HG03354 (cell line): ENCODE measurements at regions not wholly inside any gene's neighbourhood (a gene's known extent, or its start where the extent isn't known, plus 50 kb on each side); places are given as distances from the start of the nearest gene placed in this dataset.
A peak's percentile ranks its signal among the peaks of the same experiment; 100 is the strongest.

Source experiments
- ATAC-seq: cut with Tn5 transposase; IDR thresholded peaks from one replicate; pipeline ENCODE4 v1.9.1; 2021; ENCODE audit warnings: mild to moderate bottlenecking; ENCODE audit not compliant: unreplicated experiment, poor library complexity, severe bottlenecking

DNA sequence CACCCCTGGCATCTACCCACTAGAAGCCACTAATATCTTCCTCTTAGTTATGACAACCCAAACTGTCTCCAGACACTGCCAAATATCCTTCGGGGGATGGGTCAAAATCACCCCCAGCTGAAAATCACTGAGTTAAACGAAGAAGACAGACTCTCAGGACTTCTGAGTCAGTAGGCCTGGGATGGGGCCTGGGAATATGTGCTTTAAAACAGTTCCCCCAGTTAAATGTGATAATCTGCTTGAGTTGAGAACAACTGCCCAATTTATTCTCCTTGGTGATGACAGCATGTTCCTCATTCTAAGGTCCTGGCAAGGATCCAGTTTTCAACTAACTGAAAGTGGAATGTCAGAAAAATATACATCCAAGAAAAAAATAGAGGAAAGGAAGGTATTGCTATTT is 52.4 kb downstream of the CBLL2 start:
- no peak for ATAC-seq

DNA sequence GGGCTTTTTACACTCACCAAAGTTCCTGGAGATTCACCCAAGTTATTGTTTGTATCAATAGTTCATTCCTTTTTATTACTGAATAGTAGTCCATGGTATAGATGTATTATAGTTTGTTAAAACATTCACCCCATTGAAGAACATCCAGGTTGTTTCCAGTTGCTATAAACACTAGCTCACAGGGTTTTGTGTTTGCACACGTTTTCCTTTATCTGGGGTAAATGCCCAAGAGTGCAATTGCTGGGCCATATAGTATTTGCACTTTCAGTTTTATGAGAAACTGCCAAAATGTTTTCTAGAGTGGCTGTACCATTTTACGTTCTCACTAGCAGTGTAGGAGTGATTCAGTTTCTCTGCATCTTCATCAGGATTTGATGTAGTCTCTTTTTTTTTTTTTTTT is 57.1 kb downstream of the CBLL2 start:
- no peak for ATAC-seq

DNA sequence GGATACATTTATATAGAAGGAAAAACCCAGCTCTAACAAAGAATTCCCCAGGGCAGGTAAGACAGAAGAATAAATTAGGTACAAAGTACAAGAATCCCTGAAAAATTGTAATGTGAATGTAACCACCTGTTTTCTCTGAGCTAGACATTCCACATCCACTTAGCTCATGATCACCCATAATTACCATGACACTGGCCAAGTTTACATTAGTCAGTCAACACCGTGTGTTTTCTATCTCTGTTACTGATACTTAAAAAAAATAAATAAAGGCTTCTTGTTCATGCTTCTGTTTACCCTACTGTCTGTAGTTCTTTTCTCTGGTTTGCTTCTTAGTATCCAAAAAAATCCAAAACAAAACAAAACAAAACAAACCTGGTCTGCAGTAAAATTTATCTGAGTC is 66.0 kb downstream of the CBLL2 start:
- ATAC-seq, result no peak

DNA sequence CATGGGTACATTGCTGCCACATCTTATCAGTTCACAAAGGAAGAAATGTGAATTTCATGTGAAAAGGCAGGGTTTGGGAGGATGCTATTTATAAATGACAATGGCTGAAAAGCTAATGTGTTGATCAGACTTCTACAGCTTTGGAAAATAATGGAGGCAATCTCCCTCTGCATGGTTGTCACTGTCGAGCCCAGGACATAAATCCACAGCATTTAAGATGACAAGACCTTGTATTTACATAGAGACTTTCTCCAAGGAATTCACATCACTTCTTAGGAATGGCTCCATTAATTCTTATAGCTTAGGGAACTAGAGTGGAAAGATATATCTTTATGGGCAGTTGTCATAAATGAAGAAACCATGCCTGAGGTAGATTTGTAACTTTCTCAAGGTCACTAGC is 66.7 kb downstream of the CBLL2 start:
- no peak for ATAC-seq

DNA sequence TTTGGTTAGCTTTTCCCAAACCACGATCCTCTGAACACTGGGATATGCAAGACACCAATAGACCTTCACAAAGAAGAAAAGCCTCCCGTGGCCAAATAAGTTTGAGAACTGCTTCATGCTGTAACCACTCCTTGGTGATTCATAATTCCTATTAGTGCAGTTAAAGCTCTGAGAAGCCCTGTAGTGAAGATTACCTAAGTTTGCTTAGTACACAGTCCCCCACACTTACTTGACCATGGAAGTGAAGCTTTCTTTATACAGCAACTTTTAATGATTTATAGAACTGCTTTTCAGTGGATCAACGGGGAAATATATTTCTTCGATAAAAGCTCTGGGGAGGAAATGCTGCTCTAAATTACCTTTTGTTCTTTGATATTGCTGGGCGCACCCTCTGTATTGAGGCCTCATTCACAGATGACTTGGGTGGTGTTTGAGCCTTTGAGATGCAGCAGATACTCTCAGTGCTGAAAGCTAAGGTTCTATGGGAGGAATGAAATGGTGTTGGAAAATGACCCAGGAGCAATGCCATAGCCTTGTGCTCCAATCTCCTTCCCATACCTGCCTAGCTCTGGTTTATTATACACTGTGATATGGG is 67.4 kb downstream of the CBLL2 start:
- ATAC-seq, result no peak

GRCh38 chrX:22343192-22343591 is 70.5 kb downstream of the CBLL2 start:
- no peak for ATAC-seq

DNA sequence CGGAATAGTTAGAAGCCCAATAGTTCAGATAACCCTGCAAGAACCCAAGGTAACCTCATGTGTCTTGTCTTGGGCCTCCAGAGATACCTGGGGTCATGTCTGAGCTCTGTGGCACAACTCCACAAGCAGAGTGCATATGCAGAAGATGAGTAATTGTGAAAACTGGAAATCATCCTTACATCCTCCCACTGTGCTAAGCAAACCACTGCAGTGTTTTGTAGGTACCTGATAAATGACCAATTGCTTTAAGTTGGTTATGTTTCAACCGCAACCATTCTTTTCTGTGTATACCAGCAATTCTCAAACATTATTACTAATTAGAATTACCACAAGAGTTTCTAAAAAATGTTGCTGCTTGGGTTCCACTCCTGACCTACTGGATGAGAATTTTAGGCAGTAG is 73.2 kb downstream of the CBLL2 start:
- ATAC-seq, result peak; percentile 83

- ATAC-seq, result no peak
Measured at GRCh38 chrX:22347491-22347890, 74.8 kb downstream of the CBLL2 start.

DNA sequence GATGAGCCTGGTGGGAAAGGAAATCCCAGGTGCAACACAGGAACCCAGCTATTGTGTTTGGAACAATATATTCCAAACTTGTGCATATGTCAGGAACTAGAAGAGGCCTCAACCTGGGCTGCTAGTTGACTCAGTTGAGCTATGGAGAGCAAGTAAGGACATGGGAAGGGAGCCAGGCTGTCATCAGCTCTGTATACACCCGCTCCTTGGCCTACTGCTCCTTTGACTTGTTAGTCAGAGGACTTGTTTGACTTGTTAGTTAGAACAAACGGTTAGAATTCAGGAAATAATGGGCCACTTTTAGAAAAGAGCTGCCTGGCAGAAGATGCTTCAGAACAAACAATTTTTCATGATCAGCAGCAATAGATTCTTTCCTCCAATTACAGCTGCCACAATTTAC is 76.4 kb downstream of the CBLL2 start:
- ATAC-seq, result no peak

DNA sequence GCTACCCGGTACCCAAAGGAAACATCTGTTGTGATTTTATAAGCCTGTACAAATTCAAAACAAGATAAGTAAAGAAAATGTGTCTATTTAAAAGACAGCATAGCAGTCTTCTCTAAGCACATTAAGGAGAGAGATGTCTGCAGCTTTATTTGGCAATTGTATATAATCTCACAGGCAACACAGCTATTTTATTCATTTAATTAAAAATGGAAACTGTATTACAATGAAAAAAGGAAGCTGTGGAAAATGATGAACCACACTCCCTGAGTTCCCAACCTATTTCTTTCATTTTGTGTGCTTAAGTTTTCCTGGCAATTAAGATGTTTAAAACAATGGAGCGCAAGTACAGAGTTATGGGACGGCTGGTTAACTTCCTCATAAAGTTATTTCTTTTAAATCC is 78.4 kb downstream of the CBLL2 start:
- ATAC-seq, result no peak

DNA sequence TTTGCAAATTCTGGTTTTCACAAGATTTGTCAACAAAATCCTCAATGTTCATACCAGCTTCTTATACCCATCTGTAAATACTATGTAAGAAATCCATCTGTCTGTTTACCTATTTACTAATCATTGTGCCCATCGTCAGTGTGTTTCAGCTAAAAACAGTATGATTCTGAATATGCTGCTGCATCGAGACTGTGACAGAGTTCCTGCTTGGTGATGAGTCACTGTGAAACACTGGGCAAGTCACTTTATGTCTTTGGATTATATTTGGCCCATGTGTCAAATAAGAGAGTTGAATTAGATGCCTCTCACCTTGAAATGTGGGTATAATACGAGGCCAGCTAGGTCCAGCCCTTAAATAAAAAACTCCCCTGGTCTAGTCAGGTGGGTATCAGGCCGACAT is 79.3 kb downstream of the CBLL2 start:
- no peak for ATAC-seq

DNA sequence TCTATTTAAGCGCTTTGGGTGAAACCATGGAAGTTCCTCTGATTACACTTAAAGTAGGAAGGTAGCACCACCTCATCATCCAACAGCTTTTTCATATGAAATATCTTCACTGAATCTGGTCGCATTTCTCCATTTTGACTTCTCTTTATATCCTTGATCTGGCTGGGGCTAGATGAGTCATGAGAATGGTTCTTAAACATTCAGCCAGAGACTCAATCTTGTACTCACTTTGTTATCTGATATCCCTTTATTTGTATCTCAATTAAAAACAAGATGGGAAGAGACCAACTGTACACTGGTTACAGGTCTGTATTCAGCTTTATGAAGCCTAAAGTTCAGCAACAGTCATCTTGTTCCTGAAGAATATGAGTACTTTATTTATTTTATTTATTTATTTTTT is 84.9 kb downstream of the CBLL2 start:
- ATAC-seq, result no peak

- ATAC-seq, result no peak
Measured at GRCh38 chrX:22360129-22360528, 87.4 kb downstream of the CBLL2 start.

DNA sequence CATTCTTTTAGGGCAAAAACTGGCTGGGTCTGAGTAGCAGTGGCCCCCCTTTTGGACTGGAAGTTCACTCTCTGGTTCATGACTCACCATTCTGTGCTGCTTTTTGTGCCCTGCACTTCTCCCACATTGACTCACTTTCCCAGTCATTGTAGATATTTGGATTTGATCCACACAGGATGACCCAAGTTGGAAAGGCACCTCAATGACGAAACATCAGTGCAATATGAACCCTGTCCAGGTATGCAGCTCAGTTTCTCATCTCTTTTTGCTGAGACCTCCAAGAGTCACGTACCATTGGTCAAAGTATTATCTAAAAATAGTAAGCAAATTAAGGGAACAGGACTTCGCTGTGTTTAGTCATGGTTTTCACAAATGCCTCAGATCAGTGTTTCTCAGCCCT is 92.7 kb downstream of the CBLL2 start:
- ATAC-seq, result no peak

- no peak for ATAC-seq
Measured at GRCh38 chrX:22366166-22366702, 93.5 kb downstream of the CBLL2 start.

- no peak for ATAC-seq
Measured at GRCh38 chrX:22366906-22367305, 94.2 kb downstream of the CBLL2 start.

GRCh38 chrX:22373094-22373493 is 100.4 kb downstream of the CBLL2 start:
- no peak for ATAC-seq

DNA sequence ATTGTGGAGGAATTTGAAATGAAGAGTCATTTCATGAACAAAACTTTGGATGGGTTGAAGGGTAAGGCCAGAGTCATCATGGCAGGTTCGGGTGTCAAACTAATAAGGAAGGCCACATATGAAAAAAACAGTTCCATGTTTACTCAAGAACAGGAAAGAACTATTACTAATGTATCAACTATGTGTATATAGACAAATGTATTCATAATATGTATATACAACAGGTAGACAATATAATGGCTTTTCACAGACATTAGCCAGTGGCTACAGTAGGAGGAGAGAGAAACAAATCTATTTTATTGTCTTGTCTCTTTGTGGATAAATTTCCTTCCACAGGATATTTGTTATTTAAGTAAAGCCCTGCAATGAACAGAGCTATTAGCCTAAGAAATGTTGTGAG is 101.1 kb downstream of the CBLL2 start:
- no peak for ATAC-seq

- ATAC-seq, result no peak
Measured at GRCh38 chrX:22376369-22376768, 103.7 kb downstream of the CBLL2 start.

- no peak for ATAC-seq
Measured at GRCh38 chrX:22378296-22378695, 105.6 kb downstream of the CBLL2 start.

GRCh38 chrX:22383988-22384387 is 111.3 kb downstream of the CBLL2 start:
- no peak for ATAC-seq

DNA sequence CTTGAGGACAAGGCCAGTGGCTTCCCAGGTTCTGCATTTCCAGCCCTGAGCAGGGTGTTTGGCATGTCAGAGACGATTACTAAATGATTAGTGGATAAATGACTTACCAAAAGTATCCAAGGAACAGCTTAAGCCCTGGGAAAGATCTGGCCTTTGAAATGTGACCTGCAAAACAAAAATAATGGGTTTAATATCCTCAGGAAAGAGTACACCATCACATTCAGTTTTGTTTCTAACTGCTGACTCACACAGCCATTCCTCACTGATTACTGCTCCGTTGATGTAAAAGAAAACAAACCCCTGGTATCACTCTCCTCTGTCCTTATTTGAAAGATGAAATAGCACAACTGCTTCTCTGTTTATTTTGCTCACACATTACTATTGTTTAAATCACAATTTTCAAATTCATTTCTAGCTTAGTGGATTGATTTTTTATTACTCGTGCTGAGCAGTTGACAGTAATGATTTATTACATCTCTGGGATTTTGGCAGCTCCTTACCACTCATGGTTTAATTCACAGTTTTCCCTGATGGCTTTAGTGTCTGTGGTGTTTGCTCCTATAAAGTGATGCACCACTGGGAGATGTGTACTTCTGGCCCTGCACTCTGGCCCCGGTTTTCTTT is 117.0 kb downstream of the CBLL2 start:
- ATAC-seq, result no peak
